Astrocyte of the hippocampus (primary cell): ENCODE measurements at regions not wholly inside any gene's neighbourhood (a gene's known extent, or its start where the extent isn't known, plus 50 kb on each side); places are given as distances from the start of the nearest gene placed in this dataset.

Source experiments
- DNase-seq: peaks from one replicate; pipeline ENCODE4 v3.0.0; 2011; ENCODE audit warnings: low read depth, low spot score

GRCh38 chr4:104418286-104418685, 76.4 kb downstream of the CXXC4 start:
- no peak for DNase-seq

GRCh38 chr4:104417357-104417882, 77.3 kb downstream of the CXXC4 start:
- no peak for DNase-seq

GRCh38 chr4:104416725-104417356, 77.9 kb downstream of the CXXC4 start:
- no peak for DNase-seq

- DNase-seq: no peak
Measured at GRCh38 chr4:104413487-104413886, 81.2 kb downstream of the CXXC4 start.

- DNase-seq: no peak
Measured at GRCh38 chr4:104412344-104412743, 82.3 kb downstream of the CXXC4 start.

GRCh38 chr4:104411502-104411901, 83.2 kb downstream of the CXXC4 start:
- no peak for DNase-seq

- DNase-seq: no peak
Measured at GRCh38 chr4:104408878-104409277, 85.8 kb downstream of the CXXC4 start.

GRCh38 chr4:104404361-104404760, 90.3 kb downstream of the CXXC4 start:
- no peak for DNase-seq

GRCh38 chr4:104395168-104395614, 99.5 kb downstream of the CXXC4 start:
- peak; percentile 30 for DNase-seq

- peak; percentile 3 for DNase-seq
Measured at GRCh38 chr4:104394406-104395167, 100.1 kb downstream of the CXXC4 start.

- no peak for DNase-seq
Measured at GRCh38 chr4:104393655-104394324, 100.9 kb downstream of the CXXC4 start.

- DNase-seq: no peak
Measured at GRCh38 chr4:104385713-104386112, 109.0 kb downstream of the CXXC4 start.

GRCh38 chr4:104382961-104383360, 111.7 kb downstream of the CXXC4 start:
- DNase-seq: no peak

- DNase-seq: no peak
Measured at GRCh38 chr4:104381729-104382128, 113.0 kb downstream of the CXXC4 start.

- DNase-seq: no peak
Measured at GRCh38 chr4:104365618-104366017, 129.1 kb downstream of the CXXC4 start.

GRCh38 chr4:104353481-104353880, 141.2 kb downstream of the CXXC4 start:
- DNase-seq: no peak

- DNase-seq: no peak
Measured at GRCh38 chr4:104352211-104352610, 142.5 kb downstream of the CXXC4 start.

GRCh38 chr4:104351706-104352105, 143.0 kb downstream of the CXXC4 start:
- DNase-seq: peak; percentile 20

GRCh38 chr4:104345598-104346242, 149.0 kb downstream of the CXXC4 start:
- DNase-seq: no peak

GRCh38 chr4:104344342-104344980, 150.2 kb downstream of the CXXC4 start:
- DNase-seq: no peak

GRCh38 chr4:104334410-104334809, 160.3 kb downstream of the CXXC4 start:
- no peak for DNase-seq
